ENCODE measurements at regions not wholly inside any gene's neighbourhood (a gene's known extent, or its start where the extent isn't known, plus 50 kb on each side); places are given as distances from the start of the nearest gene placed in this dataset.

DNA sequence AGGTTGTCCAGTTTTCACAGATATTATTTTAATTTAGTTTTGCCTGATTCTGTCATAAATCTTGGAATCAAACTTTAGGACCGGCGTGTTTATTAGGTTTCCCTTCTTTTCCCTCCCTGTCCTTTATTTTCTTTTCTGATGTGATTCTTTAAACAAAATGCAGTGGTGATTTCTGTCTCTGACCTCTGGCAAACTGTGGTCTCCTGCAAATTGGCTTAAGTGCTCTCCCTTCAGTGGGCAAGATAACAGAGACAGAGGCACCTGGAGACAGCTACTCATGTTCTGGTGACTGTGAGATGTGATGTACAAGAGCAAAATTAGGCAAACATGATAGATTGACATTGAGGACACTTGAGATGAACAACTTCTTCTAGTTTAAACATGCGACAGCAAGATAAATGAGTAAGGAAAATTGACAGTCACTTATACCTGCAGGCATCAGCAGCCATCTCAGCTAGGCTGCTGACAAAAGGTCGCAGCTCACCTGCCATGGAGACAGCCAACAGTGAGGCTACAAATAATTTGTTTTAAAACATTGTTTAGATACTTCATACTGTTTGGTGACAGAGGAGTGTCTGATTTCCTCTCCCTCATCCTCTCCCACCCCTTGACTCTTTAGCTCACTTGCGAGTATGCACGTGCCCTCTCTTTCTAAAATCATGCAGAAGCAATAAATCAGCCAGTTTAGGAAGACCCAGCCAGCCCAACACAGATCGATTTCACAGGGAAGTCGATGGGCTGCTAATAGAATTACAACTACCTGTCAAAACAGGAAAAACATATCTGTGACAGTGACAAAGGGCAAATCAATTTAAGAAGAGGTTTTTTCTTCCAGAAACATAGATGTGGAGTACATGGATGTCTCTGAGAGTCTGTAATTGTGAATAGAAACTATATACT is 63.4 kb upstream of the MAP3K7 start:
- no peak for DNase-seq (ENCODE audit: low read depth in 2 of 2)

GRCh38 chr6:90648873-90649272 is 62.0 kb upstream of the MAP3K7 start:
- DNase-seq (ENCODE audit: low read depth in 2 of 2): no peak

DNA sequence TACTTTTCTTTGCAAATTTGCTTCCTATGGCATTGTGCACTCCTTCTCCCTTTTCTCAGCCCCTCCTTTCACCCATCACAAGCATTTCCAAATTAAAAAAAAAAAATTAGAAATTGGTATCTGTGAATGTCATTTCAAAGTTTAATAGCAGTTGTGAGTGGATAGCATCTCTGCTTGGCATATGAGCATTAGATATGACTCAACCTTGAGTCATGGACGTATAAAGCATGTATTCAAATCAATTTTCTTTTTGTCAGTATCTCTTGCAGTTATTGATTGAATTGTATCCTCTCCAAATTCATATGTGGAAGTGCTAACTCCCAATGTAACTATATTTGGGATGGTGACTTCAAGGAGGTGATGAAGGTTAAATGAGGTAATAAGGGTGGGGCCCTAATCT is 60.1 kb upstream of the MAP3K7 start:
- DNase-seq (ENCODE audit: low read depth in 2 of 2): no peak

GRCh38 chr6:90645634-90646033 is 58.8 kb upstream of the MAP3K7 start:
- DNase-seq (ENCODE audit: low read depth in 2 of 2): no peak

DNA sequence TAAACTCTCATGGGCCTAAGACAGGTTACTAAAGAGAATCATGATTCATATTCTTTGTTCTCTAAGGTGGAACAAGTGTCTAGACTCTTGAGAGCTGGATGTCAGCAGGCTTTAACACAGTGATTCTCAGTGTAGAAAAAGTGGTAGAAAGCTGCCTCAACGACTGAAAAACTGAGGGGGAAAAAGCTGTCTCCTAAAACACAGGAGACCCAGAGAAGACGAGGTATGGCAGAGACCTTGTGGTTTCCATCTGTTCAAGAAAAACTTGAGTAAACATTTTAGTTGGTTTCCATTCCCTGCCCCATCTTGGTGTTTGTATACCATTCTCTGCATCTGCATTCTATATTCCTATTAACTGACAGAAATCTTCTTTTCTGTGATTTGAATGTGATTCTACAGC is 57.6 kb upstream of the MAP3K7 start:
- no peak for DNase-seq (ENCODE audit: low read depth in 2 of 2)

- DNase-seq (ENCODE audit: low read depth in 2 of 2): no peak
These were observed 56.5 kb upstream of the MAP3K7 start for GRCh38 chr6:90643381-90643780.

- no peak for DNase-seq (ENCODE audit: low read depth in 2 of 2)
These were observed 50.4 kb upstream of the MAP3K7 start for GRCh38 chr6:90637320-90637719.
